Peyer's patch (tissue), 4 donors: ENCODE measurements at regions not wholly inside any gene's neighbourhood (a gene's known extent, or its start where the extent isn't known, plus 50 kb on each side); places are given as distances from the start of the nearest gene placed in this dataset.
A peak's percentile ranks its signal among the peaks of the same experiment; 100 is the strongest.

Experiments
- DNase-seq, 3 donors: peaks; one replicate each; pipeline ENCODE4 v3.0.0-alpha.2; 2017 to 2019
- H3K27ac ChIP-seq, 4 donors: fragments of 200-600 bp; sonication (generic); one replicate each; pipeline ENCODE4 v1.5.1; 2016 to 2019
- H3K27me3 ChIP-seq, 2 donors: fragments of 200-600 bp; sonication (generic); one replicate each; pipeline ENCODE4 v1.5.1; 2019
- H3K36me3 ChIP-seq, 3 donors: fragments of 200-600 bp; sonication (generic); one replicate each; pipeline ENCODE4 v1.5.1; 2016 to 2019
- H3K4me1 ChIP-seq, 4 donors: fragments of 200-600 bp; sonication (generic); one replicate each; pipeline ENCODE4 v1.5.1; 2016 to 2019
- H3K4me3 ChIP-seq, 4 donors: fragments of 200-600 bp; sonication (generic); 1 replicate in 3 of 4; 2 replicates in 1 of 4; pipeline ENCODE4 v1.5.1; 2016 to 2019; ENCODE audit warnings: mild to moderate bottlenecking in 1 of 4
- H3K9me3 ChIP-seq, 4 donors: fragments of 200-600 bp; sonication (generic); one replicate each; pipeline ENCODE4 v1.5.1; 2016 to 2019; ENCODE audit warnings: mild to moderate bottlenecking in 1 of 4
- POLR2A ChIP-seq, 2 donors: fragments of 450-650 bp; IDR thresholded peaks; one replicate each; pipeline ENCODE4 v1.5.1; 2017; ENCODE audit warnings: antibody characterized with exemption in 2 of 2, mild to moderate bottlenecking in 2 of 2, moderate library complexity in 2 of 2
- TF ChIP-seq, protein P1 (sequence below), 6 experiments: fragments of 450-650 bp in 4 of 6; fragments of 200-600 bp in 2 of 6; sonication (generic) in 1 of 6; IDR thresholded peaks; one replicate each; pipeline ENCODE4 v1.5.1; 2017 to 2019; ENCODE audit warnings: antibody characterized with exemption in 6 of 6, mild to moderate bottlenecking in 3 of 6, moderate library complexity in 1 of 6

DNA sequence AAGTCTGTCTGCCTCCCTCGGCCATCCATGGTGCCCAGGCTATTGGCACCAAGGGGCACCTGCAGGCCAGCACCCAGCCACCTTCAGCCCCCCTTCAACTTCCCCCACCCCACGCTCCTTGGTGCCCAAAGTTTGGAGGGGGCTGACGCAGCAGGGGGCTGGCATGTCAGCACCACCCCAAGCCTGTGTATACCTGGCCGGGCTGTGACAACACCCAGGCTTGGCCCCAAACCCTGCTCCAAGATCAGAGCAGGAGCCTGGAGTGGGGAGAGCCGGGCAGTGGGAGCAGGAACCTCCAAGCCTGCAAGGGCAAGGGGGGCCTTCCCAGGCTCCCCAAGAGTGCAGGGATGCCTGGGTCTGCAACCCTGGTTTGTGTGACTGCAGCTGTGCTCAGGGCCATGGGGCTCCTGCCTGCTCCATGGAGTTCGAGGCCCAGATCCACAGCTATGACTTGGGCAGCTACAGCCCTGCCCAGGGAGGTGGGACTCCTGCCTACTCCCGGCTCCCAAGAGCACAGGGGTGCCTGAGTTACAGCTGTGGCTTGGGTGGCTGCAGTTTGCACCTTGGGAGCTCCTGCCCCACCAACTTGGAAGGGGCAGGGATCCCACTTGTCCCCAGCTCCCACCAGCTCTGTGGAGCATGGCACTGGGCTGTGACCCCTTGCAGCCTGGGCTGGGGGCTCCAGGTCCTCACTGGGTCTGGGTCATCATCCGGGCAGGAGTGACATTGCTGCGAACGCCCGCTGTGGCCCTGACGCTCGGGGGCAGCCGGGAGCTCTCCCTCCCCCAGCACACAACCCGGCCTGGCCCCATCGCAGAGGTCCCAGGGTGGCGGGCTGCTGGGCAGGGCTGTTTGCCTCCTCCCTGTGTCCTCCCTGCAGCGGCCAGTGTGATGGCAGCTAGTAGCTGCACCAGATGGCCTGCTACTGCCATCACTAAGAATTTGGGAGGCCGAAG is 175.5 kb upstream of the SDK2 start:
- TF ChIP-seq POLR2A (IDR thresholded peaks at IDR 0.05): no peak
- TF ChIP-seq, protein P1, sequence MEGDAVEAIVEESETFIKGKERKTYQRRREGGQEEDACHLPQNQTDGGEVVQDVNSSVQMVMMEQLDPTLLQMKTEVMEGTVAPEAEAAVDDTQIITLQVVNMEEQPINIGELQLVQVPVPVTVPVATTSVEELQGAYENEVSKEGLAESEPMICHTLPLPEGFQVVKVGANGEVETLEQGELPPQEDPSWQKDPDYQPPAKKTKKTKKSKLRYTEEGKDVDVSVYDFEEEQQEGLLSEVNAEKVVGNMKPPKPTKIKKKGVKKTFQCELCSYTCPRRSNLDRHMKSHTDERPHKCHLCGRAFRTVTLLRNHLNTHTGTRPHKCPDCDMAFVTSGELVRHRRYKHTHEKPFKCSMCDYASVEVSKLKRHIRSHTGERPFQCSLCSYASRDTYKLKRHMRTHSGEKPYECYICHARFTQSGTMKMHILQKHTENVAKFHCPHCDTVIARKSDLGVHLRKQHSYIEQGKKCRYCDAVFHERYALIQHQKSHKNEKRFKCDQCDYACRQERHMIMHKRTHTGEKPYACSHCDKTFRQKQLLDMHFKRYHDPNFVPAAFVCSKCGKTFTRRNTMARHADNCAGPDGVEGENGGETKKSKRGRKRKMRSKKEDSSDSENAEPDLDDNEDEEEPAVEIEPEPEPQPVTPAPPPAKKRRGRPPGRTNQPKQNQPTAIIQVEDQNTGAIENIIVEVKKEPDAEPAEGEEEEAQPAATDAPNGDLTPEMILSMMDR (IDR thresholded peaks at IDR 0.05): no peak
- no peaks in the 10 kb centered on the region for H3K27me3 ChIP-seq
- H3K4me1 ChIP-seq: no peaks in the 10 kb centered on the region
- no peak for DNase-seq
- H3K27ac ChIP-seq: no peak overlapping the region
- H3K4me3 ChIP-seq: no peak overlapping the region
- no peaks in the 10 kb centered on the region for H3K9me3 ChIP-seq
- no peaks in the 10 kb centered on the region for H3K36me3 ChIP-seq

DNA sequence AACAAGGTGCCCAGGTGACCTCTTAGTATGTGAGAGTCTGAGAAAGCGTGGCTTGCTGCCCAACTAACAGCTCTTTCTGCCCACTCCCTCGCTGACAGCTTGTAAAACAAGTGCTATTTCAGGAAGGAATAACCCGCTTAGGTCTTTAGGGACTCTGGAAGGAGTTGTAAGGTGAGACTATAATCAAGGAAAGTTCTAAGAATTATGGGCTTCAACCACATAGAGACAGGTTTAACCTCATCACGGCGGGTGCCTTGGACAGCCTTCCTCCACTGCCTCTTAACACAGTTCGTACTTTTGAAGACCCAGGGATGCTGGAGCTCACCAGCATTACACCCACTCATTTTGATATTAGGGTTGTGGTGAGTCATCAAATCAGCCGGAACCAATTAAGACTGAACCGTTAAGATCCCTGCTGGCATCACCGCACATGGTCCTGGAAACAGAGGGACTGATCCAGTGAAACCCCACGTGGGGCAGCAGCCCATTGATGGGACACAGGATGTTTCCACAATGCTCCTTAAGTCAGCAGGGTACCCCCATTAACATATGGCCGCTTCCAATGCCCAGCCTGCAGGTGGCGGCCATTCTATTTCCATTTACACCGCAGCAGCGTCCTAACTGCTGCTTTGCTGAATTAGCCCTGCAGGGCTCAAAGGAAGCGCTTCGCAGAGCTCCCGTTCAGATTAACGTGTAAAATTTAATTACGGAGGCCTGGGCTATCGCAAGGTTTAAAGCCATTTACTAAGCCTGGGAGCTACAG is 176.6 kb upstream of the SDK2 start:
- no peak overlapping the region for H3K27ac ChIP-seq
- no peak for DNase-seq
- no peak overlapping the region for H3K4me3 ChIP-seq
- H3K4me1 ChIP-seq: no peaks in the 10 kb centered on the region
- H3K27me3 ChIP-seq: no peaks in the 10 kb centered on the region
- H3K9me3 ChIP-seq: no peaks in the 10 kb centered on the region
- no peak for TF ChIP-seq POLR2A (IDR thresholded peaks at IDR 0.05)
- TF ChIP-seq, protein P1 (IDR thresholded peaks at IDR 0.05): peak in 3 of 6 experiments; percentile 21 to 26 (median 24)
- no peaks in the 10 kb centered on the region for H3K36me3 ChIP-seq

DNA sequence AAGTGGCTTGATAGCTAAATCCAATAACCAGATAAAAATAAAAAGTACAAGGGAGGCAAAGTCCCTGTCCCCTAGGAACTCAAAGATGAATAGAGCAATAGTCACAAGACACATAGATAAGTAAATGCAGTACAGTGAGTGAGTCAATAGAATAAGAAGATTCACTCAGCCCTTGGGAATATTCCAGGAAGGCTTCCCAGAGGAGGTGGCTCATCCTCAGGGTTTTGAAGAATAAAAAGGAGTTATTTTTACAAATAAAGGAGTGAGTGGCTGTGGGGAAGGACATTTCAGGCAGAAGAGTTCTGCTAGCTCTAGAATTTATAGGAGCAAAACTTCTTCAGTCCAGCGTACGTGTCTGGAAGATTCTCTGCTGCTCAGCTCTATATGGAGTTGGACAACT is 177.4 kb upstream of the SDK2 start:
- H3K9me3 ChIP-seq: no peaks in the 10 kb centered on the region
- H3K4me1 ChIP-seq: no peaks in the 10 kb centered on the region
- H3K36me3 ChIP-seq: no peaks in the 10 kb centered on the region
- no peak overlapping the region for H3K4me3 ChIP-seq
- DNase-seq: no peak
- H3K27me3 ChIP-seq: no peaks in the 10 kb centered on the region
- no peak for TF ChIP-seq POLR2A (IDR thresholded peaks at IDR 0.05)
- TF ChIP-seq, protein P1 (IDR thresholded peaks at IDR 0.05): no peak
- H3K27ac ChIP-seq: no peak overlapping the region

DNA sequence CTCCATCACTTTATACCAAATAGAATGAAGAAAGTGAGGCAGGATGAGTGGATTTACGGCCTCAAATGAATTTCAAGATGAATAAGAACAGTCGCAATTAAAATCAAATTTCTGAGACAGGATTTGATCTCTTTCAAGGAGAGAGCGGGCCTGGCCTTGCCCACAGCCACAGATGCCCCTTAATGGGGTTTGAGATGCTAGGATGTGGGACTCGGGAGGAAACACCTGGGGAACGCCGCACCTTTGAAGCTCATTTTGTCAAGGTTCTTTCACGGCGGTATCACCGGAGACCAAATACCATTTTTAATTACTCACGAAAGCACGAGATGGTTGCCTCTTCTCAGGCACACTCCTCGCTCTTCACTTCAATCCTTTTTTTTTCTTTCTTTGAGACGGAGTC is 178.1 kb upstream of the SDK2 start:
- no peak overlapping the region for H3K27ac ChIP-seq
- peaks cover 0 to under 1% (median 0%) of the 10 kb centered on the region in 4 donors for H3K4me1 ChIP-seq
- no peak for DNase-seq
- no peaks in the 10 kb centered on the region for H3K27me3 ChIP-seq
- H3K36me3 ChIP-seq: no peaks in the 10 kb centered on the region
- H3K9me3 ChIP-seq: no peaks in the 10 kb centered on the region
- H3K4me3 ChIP-seq: no peak overlapping the region
- TF ChIP-seq, protein P1 (IDR thresholded peaks at IDR 0.05): no peak
- no peak for TF ChIP-seq POLR2A (IDR thresholded peaks at IDR 0.05)

DNA sequence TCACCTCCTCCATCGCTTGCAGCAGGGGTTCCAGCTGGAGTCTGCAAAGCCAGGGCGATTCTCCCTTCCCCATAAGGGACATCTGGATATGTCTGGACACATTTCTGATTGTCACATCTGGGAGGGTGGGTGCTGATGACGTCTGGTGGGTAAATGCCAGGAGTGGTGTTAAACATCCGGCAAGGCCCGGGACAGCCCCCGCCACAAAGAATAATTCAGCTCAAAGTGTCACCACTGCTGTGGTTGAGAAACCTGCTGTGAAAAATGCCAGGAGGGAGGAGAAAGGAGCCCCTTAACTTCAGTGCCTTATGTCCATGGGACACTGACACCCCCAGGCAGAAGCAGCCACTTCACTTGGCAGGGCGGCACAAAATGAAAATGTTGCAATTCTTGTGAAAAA is 179.4 kb upstream of the SDK2 start:
- H3K27me3 ChIP-seq: no peaks in the 10 kb centered on the region
- DNase-seq: no peak
- no peaks in the 10 kb centered on the region for H3K36me3 ChIP-seq
- TF ChIP-seq, protein P1 (IDR thresholded peaks at IDR 0.05): no peak
- TF ChIP-seq POLR2A (IDR thresholded peaks at IDR 0.05): no peak
- no peaks in the 10 kb centered on the region for H3K9me3 ChIP-seq
- H3K27ac ChIP-seq: no peak overlapping the region
- no peak overlapping the region for H3K4me3 ChIP-seq
- peaks cover 0 to 4% (median 0%) of the 10 kb centered on the region in 4 donors for H3K4me1 ChIP-seq
